Ureter (tissue), 1 donor: ENCODE measurements at regions not wholly inside any gene's neighbourhood (a gene's known extent, or its start where the extent isn't known, plus 50 kb on each side); places are given as distances from the start of the nearest gene placed in this dataset.

ENCODE experiments used
- DNase-seq: peaks from one replicate; pipeline ENCODE4 v3.0.0-alpha.2; 2020; ENCODE audit warnings: low spot score
- donor health status: DM: yes; HTN: yes; CAD: no.

DNA sequence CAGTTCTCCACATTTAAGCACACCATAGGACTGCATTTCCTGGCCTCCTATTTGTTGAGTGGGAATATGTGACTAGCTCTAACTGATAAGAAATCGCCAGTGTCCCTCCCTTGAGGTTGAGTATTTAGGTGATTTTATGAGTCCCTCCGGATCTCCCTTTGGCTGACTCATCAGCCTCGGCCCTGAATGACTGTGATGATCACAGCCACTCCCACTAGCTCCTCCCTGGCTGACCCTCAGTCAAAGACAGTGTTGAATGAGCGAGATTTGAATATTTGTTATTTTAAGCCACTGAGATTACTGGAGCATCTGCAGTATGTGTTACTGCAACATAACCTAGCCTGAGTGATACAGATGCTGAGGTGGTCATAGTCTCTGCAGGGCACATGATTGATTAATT is 515.3 kb downstream of the EPHB1 start:
- DNase-seq, result no peak

GRCh38 chr3:135311699-135312098 is 516.6 kb downstream of the EPHB1 start:
- DNase-seq, result no peak

DNA sequence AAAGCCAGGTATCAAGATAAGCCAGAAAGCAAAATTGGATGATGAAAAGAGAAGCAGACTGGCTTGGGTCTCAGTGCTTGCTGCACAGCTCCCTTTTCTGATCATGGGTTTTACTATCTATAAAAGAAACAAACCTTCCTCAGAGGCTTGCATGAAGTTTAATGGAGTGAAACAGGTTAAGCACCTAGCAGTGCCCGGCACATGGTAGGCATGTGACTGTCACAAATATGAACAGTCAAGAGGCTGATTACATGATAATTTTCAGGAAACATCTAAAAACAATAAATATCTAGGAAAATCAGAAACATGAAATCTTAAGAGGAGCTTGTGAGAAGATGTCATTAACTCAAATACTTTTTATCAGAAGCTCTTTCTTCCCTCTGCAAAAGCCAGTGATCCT is 519.2 kb downstream of the EPHB1 start:
- DNase-seq, result no peak

GRCh38 chr3:135324301-135324700 is 529.2 kb downstream of the EPHB1 start:
- no peak for DNase-seq

DNA sequence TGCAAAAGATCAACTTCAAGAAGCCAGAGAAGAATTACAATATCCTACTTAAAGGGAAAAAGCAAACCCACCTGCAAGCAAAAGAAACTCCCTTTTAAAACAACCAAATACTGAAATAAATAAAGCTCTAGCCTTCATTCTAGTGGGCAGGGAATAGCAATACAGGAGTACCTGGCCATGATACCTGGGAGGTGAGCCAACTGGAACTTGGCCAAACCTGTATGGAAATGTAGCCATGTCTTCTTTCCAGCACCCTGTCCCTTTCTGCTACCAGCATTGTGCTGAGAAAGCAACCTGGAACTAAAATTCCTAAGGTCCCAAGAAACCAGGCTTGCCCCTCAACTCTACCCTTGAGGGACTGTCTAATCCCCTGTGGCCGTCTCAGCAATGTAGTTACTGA is 530.0 kb downstream of the EPHB1 start:
- DNase-seq, result no peak

GRCh38 chr3:135325726-135326235 is 530.7 kb downstream of the EPHB1 start:
- DNase-seq, result no peak

DNA sequence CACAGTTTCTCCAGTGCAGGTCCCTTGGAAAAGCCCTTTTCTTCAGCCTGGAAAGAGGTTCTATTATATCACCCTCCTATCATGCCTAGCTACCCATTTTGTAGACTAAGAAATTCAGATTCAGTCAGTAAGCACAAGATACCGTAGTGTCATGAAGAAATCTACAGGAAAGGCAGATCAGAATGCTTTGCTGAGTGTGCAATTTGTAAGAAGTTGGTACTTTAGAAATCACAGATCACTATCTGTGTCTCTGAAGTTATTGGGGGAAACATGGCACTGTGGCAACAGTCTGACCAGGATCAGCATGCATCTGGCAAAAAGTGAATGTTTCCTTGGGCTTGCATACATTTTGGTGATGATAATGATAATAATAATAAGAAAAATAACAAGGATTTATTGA is 531.8 kb downstream of the EPHB1 start:
- no peak for DNase-seq

- DNase-seq, result no peak
Measured at GRCh38 chr3:135328036-135328435, 533.0 kb downstream of the EPHB1 start.

DNA sequence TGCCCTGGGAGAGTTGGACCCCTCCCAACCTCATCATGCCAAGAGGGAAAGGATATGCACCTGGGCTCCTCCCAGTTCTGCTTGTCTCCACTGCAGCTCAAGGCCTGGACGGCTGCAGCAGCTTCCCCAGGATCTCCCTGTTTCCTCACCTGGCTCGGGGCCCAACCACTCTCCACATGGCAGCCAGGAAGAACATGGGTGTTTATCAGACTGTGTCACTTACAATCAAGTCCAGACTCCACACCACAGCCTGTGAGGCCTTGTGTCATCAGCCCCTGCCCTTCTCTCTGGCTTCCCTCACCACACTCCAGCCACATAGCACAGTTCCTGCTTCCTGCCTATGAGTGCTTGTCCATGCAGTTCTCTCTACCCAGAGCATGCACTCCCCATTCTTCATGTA is 534.4 kb downstream of the EPHB1 start:
- no peak for DNase-seq

DNA sequence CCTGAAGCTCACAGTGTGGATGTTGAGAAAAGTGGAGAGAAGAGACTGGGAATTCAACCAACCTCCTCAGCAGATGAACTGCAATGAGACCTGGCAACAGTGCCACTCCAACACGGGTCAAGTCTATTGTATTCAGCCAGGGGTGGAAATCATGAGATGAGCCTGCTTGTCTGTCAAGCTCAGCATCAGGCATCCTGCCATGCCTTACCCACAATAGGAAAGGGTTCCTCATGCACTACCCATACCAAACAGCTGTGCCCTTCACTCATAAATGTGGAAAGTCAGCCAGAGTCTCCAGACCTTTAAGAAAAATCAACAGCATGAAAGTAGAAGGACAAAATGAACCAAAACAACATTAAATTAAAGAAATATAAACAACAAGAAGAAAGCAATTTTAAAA is 542.1 kb downstream of the EPHB1 start:
- DNase-seq, result no peak

DNA sequence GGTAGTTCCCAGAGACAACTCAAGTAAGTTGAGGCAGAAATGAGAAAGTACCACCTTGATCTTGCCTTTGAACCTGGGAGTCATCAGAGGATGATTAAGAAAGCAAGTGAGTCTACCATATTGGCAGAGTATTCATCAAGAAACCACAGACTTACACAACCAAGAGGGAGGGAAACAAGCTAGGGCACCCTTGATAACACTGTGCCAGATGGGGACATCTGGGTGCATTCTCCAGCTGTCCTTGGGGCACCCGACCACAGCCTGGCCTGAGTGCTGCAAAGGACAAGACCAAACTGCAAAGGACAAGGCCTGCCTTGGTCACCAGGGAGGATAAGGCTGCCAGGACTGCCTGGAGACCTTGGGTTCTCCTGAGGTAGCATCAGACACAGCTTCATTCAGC is 553.6 kb downstream of the EPHB1 start:
- no peak for DNase-seq

DNA sequence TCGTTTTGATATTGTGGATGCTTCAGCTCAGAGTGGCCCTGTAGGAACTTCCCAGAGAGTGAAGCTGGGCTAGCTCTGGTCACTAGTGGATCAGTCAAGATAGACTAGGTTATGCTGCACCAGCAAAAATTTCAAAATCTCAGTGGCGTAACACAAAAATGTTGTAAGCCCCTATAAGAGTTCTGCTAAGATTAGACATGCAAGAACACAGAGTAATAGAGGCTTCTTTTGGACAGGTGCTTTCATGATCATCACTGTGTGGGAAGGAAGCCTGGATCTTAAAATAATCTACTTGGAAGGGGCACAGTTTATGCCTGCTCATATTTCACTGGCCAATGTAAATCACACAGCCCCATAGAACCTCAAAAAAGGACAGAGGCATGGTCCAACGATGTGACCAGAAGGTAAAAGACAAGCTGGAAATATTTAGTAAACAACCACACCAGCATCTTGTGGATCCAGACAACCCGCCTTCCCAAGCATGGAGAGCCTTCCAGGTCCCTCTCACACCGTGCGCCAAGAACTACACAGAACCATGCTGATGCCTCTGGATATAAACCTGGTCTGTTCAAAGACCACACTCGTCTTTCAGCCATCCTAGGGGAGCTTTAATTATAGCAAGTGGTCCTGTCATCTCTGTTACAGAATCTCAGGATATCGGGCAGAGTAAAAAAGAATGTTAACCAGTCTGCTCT is 554.3 kb downstream of the EPHB1 start:
- DNase-seq, result no peak

DNA sequence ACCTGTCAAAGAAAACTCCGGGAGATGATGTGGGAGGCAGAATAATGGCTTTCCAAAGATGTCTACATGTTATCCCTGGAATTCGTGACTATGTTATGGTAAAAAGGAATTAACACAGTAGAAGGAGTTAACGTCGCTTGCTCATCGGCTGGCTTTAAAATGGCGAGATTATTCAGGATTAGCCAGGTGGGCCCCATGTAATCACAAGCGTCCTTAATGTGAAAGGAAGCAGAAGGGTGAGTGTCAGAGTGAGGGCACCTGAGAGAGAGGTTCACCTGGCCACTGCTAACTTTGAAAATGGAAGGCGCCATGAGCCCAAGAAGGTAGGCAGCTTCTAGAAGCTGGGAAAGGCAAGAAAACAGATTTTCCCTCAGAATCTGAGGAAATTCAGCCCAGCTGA is 557.2 kb downstream of the EPHB1 start:
- DNase-seq, result no peak

DNA sequence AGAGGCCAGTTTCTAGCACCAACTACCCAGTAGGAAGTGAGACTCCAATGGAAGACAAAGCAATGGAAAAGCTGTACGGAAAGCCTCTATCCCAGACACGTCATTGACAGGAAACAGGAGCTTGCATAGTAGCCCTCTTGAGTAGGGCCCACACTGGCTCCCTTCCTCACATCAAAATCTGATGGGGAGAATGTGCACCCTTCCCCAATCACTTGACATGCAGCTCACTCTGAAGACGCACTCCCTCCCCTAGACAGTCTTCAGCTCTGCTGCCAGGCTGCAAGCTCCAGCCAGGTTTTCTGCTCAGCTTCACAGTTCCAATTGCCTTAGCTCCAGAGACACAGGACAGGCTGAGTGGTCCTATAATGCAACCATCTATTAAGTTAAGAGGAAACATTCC is 567.8 kb downstream of the EPHB1 start:
- DNase-seq, result no peak

DNA sequence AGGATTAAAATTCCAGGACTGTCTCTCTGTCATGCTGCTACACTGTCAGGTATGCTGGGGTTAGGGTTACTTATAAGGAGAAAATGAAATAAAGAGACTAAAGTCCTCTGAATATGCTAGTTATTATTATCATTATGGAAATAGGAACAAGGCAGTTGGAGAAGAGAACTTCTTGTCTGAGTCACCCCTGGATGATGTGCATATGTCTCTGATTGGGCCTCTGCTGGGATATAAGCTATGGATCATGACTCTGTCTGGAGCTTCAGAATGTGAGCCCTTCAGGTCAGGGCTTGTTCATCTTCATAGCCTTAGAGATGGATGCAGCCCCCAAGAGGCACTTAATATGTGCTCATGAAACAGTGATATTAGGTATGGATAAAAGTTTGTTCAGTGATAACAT is 569.6 kb downstream of the EPHB1 start:
- no peak for DNase-seq

- DNase-seq, result no peak
Measured at GRCh38 chr3:135366816-135367215, 571.8 kb downstream of the EPHB1 start.

- no peak for DNase-seq
Measured at GRCh38 chr3:135368316-135368715, 573.3 kb downstream of the EPHB1 start.

- DNase-seq, result no peak
Measured at GRCh38 chr3:135368781-135369180, 573.7 kb downstream of the EPHB1 start.

DNA sequence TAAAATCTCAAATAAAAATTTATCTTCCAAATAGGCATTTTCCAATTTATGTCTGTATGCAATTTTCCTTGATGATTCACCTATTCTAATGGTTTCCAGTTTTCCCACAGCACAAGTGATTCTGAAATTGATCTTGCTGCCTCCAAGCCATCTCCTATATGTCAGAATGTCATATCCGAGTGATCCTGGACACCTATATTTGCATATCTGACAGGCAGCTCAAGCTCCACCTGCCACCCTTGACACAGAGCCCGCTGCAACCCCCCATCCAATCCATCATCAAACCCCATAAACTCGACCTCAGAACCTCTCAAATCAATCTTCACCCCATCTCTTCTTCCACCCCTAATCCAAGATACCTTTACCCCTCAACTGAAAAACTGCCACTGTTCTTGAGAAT is 579.5 kb downstream of the EPHB1 start:
- no peak for DNase-seq

DNA sequence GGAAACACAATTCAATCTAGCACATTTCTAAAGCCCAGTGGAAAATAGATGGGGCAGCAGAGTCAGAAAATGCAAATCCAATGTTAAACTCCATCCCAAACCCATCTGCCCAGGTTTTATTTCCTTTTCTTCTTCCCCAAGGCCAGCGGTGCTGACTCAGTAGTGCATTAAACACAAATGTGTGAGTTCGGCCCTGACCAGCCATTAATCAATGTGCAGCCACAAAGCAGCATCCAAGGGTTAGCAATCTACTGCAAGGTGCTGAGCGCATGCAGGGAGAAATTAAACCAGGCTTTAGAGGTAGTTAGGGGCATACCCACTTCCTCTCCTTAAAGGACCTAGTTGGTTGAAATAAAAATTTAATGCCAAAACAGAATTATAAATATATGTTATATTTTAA is 583.3 kb upstream of the PPP2R3A start:
- DNase-seq, result no peak

- DNase-seq, result no peak
Measured at GRCh38 chr3:135382621-135383020, 582.9 kb upstream of the PPP2R3A start.

DNA sequence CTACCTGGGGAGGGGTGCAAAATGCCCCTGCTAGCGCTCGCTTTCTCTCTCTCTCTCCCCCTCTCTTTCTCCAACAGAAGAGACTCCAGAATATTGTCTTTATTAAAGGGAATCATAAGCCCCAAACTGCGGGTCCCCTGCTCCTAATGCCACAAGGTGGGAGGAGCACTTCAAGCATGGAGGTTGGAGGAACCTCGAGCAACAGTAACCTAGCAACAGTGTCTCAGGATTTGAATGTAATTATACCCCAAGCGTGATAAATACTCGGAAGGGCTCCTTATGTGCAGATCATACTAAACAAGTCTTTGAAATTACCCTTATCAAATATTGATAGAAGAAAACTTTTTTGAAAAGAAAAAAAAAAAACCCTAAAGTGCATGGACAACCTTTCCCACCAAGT is 582.2 kb upstream of the PPP2R3A start:
- no peak for DNase-seq

- no peak for DNase-seq
Measured at GRCh38 chr3:135392151-135392550, 573.4 kb upstream of the PPP2R3A start.

- no peak for DNase-seq
Measured at GRCh38 chr3:135393159-135393558, 572.4 kb upstream of the PPP2R3A start.
